Activated CD4-positive, alpha-beta memory T cell treated with anti-CD3 and anti-CD28 coated beads, Interleukin-2, amount 10 ng/mL, durations not matched to agents 7 days and 5 days (primary cell): ENCODE measurements at regions not wholly inside any gene's neighbourhood (a gene's known extent, or its start where the extent isn't known, plus 50 kb on each side); places are given as distances from the start of the nearest gene placed in this dataset.

ENCODE experiments used
- CTCF ChIA-PET: fragments of 350-600 bp; sonication (Branson Sonifier 250); formaldehyde crosslinking; loops from one replicate; lab custom pipeline; 2021; ENCODE audit warnings: antibody characterized with exemption, inconsistent platforms; lab: Charles Lee
- POLR2A ChIA-PET: fragments of 350-600 bp; sonication (Branson Sonifier 250); formaldehyde crosslinking; loops from one replicate; lab custom pipeline; 2021; ENCODE audit warnings: antibody characterized with exemption; lab: Charles Lee
- DNase-seq: peaks from one replicate; pipeline ENCODE4 v3.0.0-alpha.2; 2020
- H3K27ac Mint-ChIP-seq: one replicate; pipeline ENCODE4 v1.8.0; 2021; ENCODE audit warnings: mild to moderate bottlenecking, mixed read lengths
- H3K27me3 Mint-ChIP-seq: one replicate; pipeline ENCODE4 v1.8.0; 2021; ENCODE audit warnings: mixed read lengths
- H3K36me3 Mint-ChIP-seq: one replicate; pipeline ENCODE4 v1.8.0; 2021; ENCODE audit warnings: low read depth, mixed read lengths
- H3K4me1 Mint-ChIP-seq: one replicate; pipeline ENCODE4 v1.8.0; 2021; ENCODE audit warnings: mixed read lengths
- H3K4me3 Mint-ChIP-seq: one replicate; pipeline ENCODE4 v1.8.0; 2021; ENCODE audit warnings: mild to moderate bottlenecking, mixed read lengths
- H3K9me3 Mint-ChIP-seq: one replicate; pipeline ENCODE4 v1.8.0; 2021; ENCODE audit warnings: mixed read lengths

DNA sequence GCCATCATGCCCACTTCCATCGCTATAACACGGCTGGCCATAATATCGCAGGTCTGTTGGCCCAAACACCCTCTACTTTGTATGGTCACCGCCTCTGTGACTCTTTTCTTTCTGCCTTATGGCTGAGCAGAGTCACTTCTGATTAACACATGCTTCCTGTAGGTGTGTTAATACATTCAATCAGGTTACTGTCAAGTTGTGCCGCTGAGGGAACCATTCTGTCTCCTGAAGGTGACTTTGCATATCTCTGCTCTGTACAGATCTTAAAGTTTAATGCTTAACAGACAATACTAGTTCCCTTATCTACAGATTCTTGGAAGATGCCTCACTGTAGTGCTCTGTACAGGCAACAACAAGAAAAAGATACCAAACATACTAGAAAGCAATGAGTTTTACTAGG, 393.1 kb downstream of the CADM1 start:
- H3K27ac Mint-ChIP-seq: no peak overlapping the region

DNA sequence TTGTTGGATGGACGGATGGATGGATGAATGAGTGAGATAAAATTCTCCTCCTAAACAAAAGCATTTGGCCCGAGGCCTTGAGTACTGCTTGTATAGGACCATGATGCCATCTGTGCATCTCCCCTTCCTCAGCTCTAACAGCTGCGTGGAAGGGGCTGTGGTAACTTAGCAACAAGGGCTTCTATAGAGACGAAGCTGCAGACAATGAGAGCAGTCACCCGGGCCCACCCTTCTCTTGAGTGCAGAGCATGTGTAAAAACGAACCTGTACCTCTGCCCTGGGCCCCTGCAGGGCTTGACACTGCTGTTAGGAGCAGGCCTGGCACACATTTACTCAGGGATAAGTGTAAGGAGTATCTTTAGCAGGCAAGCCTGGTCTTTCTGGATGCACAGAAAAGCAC, 391.5 kb downstream of the CADM1 start:
- Mint-ChIP-seq H3K27me3 (peaks cover 3% of the 10 kb centered on the region), H3K4me1 (no peaks in the 10 kb centered on the region), H3K4me3 (no peak overlapping the region), H3K27ac (no peak overlapping the region), H3K9me3 (no peaks in the 10 kb centered on the region), H3K36me3 (no peaks in the 10 kb centered on the region)
- ChIA-PET POLR2A (no interaction called here), CTCF (no interaction called here)
- DNase-seq: no peak

More for the DNA sequence above, 393.1 kb downstream of the CADM1 start:
- H3K9me3 Mint-ChIP-seq: no peaks in the 10 kb centered on the region
- no peak for DNase-seq
- no peaks in the 10 kb centered on the region for H3K36me3 Mint-ChIP-seq
- H3K4me1 Mint-ChIP-seq: no peaks in the 10 kb centered on the region
- no peak overlapping the region for H3K4me3 Mint-ChIP-seq
- peaks cover 3% of the 10 kb centered on the region for H3K27me3 Mint-ChIP-seq
- ChIA-PET POLR2A (no interaction called here), CTCF (no interaction called here)

DNA sequence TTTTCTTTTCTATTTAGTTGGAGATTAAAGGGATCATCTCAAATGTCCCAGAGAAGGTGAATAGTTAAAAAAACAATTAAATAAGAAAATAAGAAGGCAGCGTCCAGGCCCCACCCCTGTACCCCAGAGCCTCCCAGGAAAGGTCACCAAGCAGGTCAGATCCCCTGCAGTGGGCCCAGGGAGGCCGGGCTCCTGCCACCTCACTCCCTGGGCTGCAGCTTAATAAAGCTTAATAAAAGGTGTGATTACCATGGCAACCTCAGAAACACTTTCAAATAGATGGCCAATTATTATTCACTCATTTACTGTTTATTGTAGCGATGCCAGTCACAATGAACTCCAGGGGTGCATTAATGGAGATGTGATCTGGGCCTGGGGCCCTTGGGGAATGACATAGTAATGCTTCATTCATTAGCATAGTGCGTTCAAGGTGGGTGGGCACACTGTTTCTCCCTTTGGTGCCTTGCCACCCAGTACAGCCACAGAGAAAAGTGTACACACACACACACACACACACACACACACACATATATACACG, 386.2 kb downstream of the CADM1 start:
- Mint-ChIP-seq H3K27ac (no peak overlapping the region), H3K4me1 (no peaks in the 10 kb centered on the region), H3K27me3 (peaks cover 4% of the 10 kb centered on the region), H3K9me3 (no peaks in the 10 kb centered on the region), H3K4me3 (no peak overlapping the region), H3K36me3 (no peaks in the 10 kb centered on the region)
- ChIA-PET POLR2A (no interaction called here), CTCF (no interaction called here)
- no peak for DNase-seq

DNA sequence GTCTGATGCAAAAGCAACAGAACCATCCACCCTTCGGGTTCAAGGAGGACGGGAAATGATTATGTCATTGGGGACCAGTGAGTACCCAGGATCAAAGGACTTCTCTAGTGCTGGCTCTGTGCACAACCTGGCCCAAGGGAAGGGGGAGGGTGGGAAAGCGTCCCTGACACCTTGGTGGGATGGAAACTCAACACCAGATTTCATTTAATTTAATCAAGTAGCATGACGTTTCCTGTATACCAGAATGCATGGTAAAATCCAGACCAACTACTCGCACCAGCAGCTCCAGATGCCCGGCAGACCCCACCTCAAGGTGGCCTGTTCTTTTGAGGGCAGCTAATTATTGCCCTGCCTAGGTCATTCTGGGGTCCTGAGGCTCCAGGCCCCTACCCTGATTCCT, 385.1 kb downstream of the CADM1 start:
- no peak overlapping the region for H3K4me3 Mint-ChIP-seq
- DNase-seq: no peak
- no peak overlapping the region for H3K27ac Mint-ChIP-seq
- peaks cover 4% of the 10 kb centered on the region for H3K27me3 Mint-ChIP-seq
- no peaks in the 10 kb centered on the region for H3K4me1 Mint-ChIP-seq
- no peaks in the 10 kb centered on the region for H3K9me3 Mint-ChIP-seq
- H3K36me3 Mint-ChIP-seq: no peaks in the 10 kb centered on the region
- CTCF ChIA-PET: no interaction called here
- POLR2A ChIA-PET: no interaction called here
